ENCODE measurements at regions not wholly inside any gene's neighbourhood (a gene's known extent, or its start where the extent isn't known, plus 50 kb on each side); places are given as distances from the start of the nearest gene placed in this dataset.
"Not testable (repeated sequence)": the region's sequence is repeated elsewhere in the genome, so short reads cannot be mapped to it uniquely, and the experiment has no call there.

DNA sequence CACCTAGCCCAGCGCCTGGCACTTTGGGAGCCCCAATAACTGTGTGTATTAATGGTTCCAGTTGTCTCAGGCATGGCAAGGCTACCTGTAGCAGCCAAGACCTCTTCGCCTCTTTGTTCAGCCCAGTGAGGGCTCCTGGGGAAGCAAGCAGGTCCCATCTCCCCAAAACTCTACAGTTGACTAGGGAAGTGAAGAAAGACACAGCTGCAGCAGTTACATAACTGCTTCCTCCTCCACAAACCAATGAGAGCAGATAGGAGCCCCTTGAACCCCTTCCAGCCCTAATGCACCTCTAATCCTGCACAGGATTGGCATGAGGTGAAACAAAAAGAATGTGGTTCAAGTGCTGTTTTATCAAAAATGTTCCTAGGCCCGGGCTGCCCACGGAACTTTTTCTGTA lies 100.5 kb downstream of the SYF2 start:
- no peak for DNase-seq

DNA sequence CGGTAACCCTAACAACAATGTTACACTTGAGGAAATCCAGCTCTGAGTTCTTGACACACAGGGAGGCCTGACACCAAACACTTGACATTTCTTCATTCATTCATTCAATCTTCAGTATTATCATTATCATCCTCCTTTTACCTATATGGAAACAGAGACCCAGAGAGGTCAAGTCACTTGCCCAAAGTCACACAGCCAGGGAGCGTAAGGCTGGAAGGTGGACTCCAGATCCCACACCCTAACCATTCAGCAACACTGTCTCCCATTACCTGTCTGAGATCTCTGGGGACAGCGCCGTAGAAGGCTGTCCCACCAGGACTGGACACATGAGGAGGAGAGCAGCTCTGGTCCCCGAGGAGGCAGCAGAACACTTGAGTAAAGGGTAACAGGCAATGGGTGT lies 101.4 kb downstream of the SYF2 start:
- DNase-seq, result no peak

DNA sequence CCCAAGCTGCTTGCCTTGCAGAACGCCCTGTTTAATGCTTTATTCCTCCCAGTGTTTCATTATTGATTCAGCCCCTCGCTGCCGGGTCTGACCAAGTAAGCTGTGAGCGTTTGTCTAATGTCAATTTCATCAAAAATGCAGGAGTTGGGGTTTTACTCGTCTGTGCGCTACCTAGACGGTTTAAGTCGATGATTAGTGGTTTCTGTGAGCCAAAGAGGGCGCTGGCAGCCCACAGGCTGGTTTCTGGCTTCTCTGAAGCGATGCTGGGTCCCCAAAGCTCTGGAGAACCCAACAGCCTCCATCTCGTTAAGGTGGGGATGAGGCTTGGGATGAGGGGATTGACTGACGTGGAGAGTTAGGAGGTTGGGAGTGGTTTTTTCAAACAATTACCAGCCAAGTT lies 102.9 kb downstream of the SYF2 start:
- no peak for DNase-seq

DNA sequence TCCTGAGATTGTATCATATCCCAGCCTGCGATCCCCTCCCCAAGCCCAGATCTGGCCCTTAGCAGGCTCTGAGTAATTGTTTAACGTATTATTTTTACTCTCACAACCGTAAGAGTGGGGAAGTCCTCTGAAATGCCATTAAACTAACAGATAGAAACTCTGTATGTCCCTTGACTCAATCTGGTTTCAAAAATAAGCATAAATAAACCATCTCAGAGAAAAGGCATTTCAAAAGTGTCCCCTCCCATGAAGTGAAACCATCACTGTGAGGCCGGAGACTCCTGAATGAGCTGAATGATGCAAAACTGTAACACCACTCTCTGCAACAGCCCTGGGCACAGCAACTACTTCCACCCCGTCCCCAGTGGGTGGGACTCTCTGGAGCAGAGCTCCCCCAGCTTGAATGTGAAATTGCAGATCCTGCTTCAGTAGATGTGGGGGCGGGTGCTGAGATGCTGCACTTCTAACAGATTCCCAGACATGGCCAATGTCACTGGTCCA lies 104.1 kb downstream of the SYF2 start:
- DNase-seq, result no peak

DNA sequence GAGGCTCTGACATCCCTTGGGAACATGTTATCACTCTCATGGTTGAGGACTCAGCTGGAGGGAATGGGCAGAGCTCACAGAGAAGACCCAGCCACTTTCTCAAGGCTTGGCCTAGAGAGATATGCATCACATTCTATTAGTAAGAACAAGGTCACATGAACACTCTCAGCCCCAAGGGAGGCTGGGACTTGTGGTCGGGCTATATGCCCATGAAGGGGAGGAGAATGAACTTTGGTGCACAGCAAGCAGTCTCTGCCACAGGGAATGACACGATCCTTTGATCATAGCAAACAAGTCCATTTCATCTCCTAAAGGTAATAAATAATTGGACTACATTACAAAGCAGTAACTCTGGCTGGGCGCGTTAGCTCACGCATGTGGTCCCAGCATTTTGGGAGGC lies 105.7 kb downstream of the SYF2 start:
- DNase-seq, result no peak

DNA sequence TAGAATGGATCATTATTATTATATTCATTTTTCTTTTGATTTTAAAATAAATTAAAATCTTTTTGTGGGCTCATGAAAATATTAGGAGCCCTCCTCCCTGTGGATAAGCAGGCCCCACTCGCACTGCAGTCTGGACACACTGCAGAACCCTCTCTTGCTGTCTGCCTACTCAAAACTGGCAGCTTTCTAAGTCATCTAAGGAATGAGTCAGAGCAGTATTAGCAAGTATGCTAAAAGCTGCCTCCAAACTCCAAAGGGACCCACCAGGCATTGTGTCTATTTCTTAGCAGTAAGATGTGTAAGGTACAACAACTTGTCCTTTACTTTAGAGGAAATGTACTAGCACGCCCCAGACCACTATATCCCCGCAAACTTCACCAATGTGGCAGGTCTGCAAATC lies 108.8 kb downstream of the SYF2 start:
- DNase-seq, result no peak

DNA sequence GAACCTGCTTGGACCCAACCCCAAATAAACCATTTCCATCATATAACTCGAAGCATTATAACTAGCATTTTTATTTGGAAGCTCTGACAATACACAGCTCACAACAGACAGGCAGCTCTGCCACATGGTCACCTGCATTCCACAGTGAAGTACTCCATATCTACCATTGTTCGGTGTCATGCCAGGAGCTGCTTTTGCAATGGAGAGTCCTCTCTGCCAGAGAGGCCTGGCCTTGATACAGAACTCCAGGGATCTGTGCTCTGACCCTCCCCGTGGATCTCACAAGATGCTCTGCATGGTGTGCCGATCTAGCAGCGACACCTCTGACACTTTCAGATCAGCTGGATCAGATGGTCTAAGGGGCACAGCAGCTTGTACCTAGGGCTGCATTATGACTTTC lies 109.6 kb downstream of the SYF2 start:
- no peak for DNase-seq

DNA sequence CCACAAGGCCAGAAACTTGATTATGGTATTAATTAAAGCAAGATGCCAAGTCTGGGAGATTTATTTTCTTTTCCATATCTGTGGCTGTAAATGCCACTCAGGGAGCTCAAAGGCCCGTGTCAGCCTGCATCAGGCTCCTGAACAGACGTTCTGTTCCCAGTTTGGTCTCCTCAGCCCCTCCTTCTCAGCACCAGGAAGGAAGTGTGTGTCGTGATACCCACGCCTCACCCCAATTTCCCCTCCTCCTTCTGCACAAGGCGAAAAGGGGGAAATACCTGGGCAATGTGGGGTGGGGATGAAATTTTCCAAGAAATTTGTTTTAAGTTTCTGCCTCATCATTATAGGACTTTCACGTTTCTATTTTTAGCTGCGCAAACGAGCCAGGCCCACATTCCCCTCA lies 112.0 kb downstream of the SYF2 start:
- DNase-seq, result no peak

DNA sequence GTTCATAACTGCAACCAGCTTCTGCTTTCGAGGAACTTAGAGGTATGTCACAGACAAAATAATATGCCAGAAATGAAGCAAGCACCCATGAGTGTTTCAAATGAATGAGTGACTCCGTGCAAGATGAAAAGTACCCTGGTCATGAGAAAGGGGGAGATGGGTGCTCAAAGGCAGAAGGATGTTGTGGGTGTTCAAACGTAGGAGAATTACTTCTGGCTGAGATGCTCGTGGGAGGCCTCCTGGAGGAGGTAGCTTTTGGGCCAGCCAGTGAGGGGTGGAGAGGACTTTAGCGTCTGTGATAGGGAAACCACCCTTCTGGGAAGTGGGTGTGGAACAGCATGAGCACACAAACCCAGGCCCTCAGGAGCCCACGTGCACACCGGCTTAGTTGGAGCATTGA lies 113.8 kb downstream of the SYF2 start:
- DNase-seq, result no peak

DNA sequence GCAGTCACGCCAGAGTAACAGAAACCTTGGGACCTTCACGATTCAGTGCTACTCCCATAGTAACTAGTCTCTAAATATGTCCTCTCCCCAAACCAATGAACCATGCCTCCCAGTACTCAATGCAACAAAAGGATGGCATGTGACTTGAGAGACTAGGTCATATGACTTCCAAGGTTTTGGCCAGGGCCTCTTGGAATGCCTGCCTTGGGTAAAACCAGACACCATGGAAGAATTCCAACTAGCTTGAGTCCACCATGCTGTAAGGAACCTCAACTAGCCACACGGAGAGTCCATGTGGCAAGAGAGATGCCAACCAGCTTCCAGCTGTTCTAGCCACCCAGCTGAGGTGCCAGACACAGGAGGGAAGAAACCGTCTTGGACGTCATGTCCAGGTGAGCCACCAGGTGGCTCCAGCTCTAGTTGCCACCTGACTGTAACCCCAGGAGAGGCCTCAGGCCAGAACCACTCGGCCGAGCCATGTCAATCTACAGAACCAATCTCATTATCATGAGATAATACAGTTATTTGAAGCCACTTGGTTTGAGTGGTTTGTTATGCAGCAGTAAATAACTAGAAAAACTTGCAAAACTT lies 115.0 kb downstream of the SYF2 start:
- DNase-seq, result no peak

DNA sequence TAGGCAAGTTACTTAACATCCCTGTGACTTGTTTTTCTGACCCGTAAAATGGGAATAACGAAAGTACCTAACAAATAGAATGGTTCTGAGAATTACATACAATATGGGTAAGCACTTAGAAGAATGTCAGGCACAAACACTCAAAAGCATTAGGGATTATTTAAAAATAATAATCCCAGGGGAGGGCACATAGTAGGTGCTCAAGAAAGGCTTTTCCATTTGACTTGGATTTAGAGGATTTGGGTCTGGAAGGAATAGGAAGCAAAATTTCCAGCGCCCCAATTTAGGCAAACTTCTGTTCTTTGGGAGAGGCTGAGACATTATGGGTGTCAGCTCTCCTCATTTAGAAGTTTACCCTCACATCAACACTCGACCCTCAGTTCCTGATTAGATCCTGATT lies 115.5 kb downstream of the SYF2 start:
- DNase-seq, result no peak

DNA sequence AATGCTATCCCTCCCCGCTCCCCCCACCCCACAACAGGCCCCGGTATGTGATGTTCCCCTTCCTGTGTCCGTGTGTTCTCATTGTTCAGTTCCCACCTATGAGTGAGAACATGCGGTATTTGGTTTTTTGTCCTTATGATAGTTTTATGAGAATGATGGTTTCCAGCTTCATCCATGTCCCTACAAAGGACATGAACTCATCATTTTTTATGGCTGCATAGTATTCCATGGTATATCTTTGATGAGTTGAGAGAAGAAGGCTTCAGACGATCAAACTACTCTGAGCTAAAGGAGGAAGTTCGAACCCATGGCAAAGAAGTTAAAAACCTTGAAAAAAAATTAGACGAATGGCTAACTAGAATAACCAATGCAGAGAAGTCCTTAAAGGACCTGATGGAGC lies 116.2 kb downstream of the SYF2 start:
- not testable (repeated sequence) for DNase-seq

DNA sequence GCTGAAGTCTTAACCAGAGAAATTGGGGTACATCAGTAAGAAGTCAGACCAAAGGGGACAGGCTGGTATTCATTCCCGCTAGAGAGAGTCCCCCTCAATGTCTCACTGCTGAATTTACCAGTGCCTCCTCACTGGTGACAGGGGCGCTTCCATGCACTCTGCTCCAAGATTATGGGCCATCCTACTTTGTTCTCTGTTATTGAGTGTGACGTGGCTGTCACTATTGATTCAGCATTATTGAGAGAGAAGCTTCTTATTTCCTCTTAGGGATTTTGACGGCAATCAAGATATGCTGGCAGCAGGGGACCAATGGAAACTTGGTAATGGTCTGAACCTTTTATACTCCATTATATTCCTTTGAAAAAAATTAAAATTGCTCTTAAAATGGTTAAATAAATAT lies 118.6 kb downstream of the SYF2 start:
- DNase-seq, result no peak

DNA sequence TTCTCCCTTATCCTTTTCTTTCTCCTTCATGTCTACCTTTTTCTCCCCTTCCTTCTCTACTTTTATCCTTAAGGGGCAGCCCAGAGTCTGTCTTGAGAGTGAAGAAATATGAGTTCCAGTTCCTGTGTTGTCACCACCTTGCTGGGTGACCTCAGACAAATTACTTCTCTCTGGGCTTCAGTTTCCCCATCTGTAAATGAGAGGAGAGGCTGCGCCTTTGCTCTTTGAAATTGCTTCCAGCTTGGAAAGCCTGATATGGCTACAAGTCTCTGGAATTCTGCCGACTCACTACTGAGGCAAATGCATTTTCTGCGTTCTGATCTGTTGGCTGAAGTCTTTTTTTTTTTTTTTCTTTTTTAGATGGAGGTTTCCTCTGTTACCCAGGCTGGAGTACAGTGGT lies 119.2 kb downstream of the SYF2 start:
- DNase-seq, result peak; percentile 64

DNA sequence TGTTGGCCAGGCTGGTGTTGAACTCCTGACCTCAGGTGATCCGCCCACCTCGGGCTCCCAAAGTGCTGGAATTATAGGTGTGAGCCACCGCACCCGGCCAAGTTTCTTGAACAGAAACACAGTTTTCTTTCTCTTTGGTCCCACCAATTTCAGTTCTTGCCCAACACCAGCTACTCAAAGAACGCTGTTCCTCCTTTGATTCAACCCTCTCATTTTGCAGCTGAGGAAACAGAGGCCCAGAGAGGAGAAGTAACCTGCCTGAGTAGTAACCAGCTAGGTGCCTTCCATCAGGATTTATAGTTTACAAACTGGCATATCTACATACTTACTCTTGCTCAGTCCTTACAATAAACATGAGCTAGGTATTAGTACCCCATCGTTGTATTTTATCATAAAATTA lies 119.9 kb downstream of the SYF2 start:
- no peak for DNase-seq

DNA sequence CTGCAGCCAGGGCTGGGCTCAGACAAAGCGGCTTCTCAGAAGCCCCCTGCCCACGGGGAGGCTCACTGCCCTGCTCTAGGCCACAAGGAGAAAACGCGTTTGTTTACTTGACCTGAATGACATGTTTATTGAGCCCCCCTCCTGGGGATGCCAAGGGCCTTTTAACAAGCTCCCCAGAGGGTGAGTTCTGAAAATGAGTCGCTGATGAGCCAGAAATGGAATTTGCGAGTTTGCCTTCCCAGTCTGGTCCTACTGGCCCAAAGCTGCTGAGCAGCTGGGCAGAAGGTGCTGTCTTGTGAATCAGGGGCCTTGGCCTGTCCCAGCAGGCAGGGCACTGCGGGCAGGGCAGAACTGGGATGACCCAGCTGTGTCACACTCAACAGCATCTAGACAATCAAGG lies 120.6 kb downstream of the SYF2 start:
- DNase-seq, result peak; percentile 20

DNA sequence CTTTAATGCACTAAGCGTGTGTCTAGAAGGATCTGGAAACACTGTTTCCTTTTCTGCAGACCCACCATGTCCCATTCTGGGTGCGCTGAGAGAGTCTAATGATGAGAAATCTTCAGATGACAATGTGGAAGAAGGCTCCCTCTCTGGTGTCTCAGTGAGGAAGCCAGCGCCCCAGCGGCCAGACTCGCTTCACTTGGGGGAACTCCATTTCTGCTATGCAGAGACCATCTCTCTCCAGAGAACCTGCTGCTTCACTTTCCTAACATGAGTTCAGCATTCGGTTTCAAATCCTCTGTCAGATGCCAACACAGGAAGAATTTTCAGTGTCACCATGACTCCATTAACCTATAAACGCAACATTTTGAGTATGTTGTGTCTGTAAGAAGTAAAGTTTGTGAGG lies 121.8 kb downstream of the SYF2 start:
- no peak for DNase-seq

DNA sequence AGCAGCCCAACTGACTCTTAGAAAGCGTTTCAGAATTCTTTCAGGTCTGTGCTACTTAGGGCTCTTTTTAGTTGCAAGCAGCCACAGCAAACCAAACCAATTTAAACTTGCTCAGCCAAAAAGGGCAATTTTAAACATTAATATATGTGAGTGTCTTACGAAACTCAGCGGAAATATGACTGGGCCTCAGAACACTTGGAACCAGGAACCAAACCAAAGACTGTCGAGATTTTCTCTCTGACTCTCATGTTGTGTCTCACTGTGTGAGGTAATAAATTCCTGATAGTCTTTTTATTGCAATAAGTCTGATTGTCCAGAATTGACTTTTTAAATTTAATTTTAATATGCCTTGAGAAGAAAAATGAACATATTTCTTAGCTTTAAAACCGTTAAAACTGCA lies 122.3 kb downstream of the SYF2 start:
- no peak for DNase-seq

DNA sequence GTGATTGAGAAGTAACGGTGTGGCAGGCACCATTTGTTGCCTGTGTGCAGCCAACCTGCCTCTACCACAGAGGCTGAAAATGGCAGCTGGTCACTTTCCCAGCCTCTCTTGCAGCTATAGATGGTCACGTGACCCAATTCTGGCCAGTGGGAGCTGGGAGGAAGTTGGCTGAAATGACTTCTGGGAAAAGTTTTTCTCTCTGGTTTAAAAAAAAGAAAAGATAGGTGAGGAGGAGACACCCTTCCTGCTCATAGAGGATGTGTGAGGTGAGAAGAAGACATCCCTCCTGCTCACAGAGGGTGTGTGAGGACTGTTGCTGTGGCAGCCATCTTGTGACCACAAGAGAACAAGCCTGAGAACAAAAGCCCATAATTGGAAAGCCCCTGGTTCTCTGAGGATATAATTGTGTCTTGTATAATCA lies 122.8 kb downstream of the SYF2 start:
- DNase-seq, result no peak

DNA sequence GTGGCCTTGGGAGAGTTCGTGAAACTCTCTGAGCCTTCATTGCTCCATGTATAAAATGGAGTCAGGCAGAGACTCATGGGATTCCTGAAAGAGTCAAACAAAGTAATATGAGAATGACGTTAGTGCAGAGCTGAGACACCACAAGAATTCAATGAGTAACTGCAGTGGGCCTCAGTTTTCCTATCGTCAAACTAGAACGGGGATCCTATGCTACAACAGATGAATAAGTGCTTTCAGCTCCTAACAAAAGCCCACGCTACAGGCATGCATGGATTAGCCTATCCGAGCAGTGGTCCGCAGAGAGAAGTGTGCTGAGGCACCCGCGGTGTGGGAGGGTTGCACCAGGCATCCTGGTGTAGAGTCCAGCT lies 124.7 kb downstream of the SYF2 start:
- DNase-seq, result peak; percentile 84

DNA sequence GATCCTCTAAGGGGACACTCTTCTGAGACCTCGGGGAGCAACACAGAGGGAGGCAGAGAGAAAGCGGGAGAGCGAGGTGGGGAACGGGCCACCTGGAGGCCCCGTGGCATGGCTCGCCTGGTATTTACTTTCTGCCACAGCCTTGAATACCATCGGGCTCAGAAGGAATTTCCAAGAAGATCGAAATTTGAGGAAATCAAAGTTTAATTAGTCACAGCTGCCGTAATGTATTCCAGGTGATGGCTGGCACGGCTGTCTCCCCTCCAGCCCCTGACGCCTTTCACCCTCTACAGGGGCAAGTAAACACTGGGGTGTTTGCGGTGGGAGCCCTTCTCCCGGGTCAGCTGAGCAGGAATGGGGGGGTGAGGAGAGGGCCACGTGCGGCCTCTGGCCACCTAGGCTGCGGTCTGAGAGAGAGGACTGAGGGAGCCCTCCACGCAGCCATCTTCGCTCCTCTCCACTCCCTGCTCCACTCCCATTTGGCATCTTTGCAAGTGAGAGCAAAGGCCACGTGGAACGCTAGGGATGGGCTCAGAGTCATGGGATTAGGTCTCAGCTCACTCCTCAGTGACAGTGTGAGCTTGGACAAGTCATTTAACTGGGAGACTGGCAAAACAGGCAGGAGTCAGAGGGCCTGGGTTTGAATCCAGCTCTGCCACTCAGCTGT lies 125.2 kb downstream of the SYF2 start:
- peak; percentile 55 for DNase-seq

DNA sequence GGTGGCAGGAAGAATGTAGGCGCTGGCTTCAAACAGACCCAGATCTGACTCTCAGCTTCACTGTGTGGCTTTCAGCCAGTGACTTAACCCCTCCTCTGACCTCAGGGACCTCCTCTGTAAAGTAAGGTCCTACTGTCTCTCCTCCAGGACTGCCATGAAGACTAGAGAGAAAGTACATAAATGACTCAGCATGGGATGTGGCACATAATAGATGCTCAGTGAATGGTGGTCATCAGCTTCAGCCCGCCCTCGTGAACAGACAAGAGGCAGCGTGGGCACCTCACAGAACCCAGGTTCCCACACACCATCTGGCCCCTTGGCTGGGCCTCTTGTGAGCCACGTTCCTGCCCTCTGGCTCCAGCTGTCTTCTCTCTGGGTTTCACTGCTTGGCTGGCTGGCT lies 126.0 kb downstream of the SYF2 start:
- DNase-seq, result no peak

DNA sequence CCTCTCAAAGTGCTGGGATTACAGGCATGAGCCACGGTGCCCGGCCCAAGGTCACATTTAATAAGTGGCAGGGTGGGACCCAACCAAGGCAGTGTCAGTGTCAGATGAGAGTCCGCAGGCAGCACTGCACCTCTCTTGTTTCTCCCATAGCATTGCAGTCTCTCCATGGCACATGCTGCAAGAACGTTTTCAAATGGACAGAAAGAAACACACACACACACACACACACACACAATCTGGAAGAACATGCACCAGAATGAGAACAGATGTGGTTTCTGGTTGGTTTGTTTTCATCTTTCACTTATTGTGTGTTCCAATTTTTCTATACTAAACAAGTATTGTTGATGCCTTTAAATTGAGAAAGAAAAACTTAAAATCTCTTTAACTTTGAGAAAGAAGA lies 126.5 kb downstream of the SYF2 start:
- DNase-seq, result no peak

DNA sequence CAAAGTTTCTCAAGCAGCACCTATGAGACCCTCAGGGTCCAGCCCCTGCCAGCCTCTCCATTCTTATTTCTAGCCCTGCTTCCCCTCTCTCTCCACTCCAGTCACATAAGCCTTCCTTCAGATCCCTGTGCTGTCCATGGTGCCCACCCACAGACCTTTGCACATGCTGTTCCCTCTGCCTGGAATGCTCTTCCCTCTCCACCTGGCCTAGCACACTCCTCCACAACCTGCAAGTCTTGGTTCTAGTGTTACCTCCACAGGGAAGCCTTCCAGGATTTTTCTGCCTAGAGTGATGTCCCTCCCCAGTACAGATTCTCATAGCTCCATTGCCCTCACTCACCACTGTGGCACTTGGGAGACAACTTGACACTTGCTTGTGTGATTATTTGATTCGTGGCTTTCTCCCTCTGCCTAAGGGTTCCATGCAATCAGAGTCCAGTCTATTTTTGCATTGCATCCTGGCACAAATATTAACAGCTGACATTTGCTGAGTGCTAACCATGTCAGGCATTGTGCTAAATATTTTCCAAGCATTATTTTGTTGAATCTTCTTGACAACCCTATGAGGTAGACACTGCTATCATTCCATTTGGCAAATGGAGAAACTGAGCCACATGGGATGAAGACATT lies 127.3 kb downstream of the SYF2 start:
- DNase-seq, result no peak

Data from fibroblast of skin of right quadriceps (primary cell).